ENCODE measurements at regions not wholly inside any gene's neighbourhood (a gene's known extent, or its start where the extent isn't known, plus 50 kb on each side); places are given as distances from the start of the nearest gene placed in this dataset.

DNA sequence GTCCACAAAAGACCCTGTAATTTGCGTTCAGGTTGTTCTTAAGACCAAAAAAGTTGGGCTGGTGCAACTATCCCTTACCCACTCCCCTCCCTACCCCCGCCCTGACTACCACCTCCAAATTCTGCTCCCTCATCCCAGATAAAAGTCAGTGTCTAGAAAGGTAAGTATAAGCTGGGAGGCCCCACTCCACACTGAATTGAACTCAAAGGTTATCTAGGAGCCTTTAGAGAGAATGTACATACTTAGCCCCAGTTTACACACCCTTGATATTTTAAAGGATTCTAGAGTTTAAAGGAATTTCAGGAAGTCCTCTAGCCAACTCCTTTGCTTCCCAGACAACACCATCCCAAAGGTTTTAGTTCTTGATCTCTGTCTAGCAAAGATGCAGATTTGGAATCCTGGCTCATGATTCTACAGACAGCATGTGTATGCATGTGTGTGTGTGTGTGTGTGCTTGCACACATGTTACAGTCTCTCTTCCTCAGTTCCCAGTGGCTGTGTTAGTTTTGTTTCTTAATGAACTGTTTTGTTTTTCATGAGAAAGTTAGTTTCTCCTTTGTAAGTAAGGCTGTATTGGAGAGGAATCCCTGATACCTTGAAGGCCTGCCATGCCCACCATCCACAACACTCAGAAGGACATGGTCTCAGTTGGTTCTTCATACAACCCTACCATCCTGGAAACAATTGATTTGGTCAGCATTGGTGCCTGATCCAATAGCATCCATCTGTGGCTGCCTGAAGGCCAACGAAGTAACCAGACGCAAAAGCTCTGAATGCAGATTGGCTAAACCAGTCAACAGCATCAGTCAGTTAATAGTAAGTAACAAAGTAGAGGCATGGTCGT, 281.3 kb downstream of the SOX9 start:
- H3K36me3 ChIP-seq (ENCODE audit: insufficient read depth): no peaks in the 10 kb centered on the region
- 0 out of 2 replicates have a peak, but pooled peaks cover 3% of the 10 kb centered on the region for H3K9me2 ChIP-seq (ENCODE audit: insufficient read depth)
- 0 out of 2 replicates have a peak, but pooled peaks cover 3% of the 10 kb centered on the region for H3K27me3 ChIP-seq (ENCODE audit: insufficient read depth)
- H3K79me2 ChIP-seq (replicated peaks; ENCODE audit: insufficient read depth): no peaks in the 10 kb centered on the region
- Mint-ChIP-seq H3K27me3 (ENCODE audit: insufficient read depth, low read depth, poor library complexity) (peaks cover 16% of the 10 kb centered on the region), H3K4me1 (peaks cover 7% of the 10 kb centered on the region), H3K9me3 (no peaks in the 10 kb centered on the region), H3K27ac (no peak overlapping the region), H3K36me3 (ENCODE audit: low read depth) (no peaks in the 10 kb centered on the region), H3K4me3 (no peak overlapping the region)
- no peaks in the 10 kb centered on the region for H3K4me1 ChIP-seq (ENCODE audit: insufficient read depth)
- no peak overlapping the region for H2AFZ ChIP-seq
- H3K27ac ChIP-seq (ENCODE audit: low read depth): no peak overlapping the region
- no peaks in the 10 kb centered on the region for H4K20me1 ChIP-seq (replicated peaks; ENCODE audit: insufficient read depth)
- no peak for DNase-seq (ENCODE audit: low spot score)
- no peak overlapping the region for H3K4me3 ChIP-seq
- TF ChIP-seq EZH2 (IDR thresholded peaks at IDR 0.05; ENCODE audit: low read depth, unreplicated experiment) (no peak), EZH2phosphoT487 (IDR thresholded peaks at IDR 0.05; ENCODE audit: unreplicated experiment) (no peak), ZNF331 (CRISPR knock-in tag; IDR thresholded peaks at IDR 0.05; ENCODE audit: low read depth) (no peak), JUNB (IDR thresholded peaks at IDR 0.05; ENCODE audit: unreplicated experiment) (no peak), STAT1 (IDR thresholded peaks at IDR 0.05; ENCODE audit: unreplicated experiment) (no peak), NANOG (IDR thresholded peaks at IDR 0.05; ENCODE audit: borderline replicate concordance) (no peak), ZNF114 (CRISPR knock-in tag; IDR thresholded peaks at IDR 0.05) (no peak), POLR2AphosphoS5 (IDR thresholded peaks at IDR 0.05; ENCODE audit: low read depth) (no peak)
- TF ChIP-seq, protein P1, sequence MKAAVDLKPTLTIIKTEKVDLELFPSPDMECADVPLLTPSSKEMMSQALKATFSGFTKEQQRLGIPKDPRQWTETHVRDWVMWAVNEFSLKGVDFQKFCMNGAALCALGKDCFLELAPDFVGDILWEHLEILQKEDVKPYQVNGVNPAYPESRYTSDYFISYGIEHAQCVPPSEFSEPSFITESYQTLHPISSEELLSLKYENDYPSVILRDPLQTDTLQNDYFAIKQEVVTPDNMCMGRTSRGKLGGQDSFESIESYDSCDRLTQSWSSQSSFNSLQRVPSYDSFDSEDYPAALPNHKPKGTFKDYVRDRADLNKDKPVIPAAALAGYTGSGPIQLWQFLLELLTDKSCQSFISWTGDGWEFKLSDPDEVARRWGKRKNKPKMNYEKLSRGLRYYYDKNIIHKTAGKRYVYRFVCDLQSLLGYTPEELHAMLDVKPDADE (IDR thresholded peaks at IDR 0.05): no peak
- TF ChIP-seq, protein P2, sequence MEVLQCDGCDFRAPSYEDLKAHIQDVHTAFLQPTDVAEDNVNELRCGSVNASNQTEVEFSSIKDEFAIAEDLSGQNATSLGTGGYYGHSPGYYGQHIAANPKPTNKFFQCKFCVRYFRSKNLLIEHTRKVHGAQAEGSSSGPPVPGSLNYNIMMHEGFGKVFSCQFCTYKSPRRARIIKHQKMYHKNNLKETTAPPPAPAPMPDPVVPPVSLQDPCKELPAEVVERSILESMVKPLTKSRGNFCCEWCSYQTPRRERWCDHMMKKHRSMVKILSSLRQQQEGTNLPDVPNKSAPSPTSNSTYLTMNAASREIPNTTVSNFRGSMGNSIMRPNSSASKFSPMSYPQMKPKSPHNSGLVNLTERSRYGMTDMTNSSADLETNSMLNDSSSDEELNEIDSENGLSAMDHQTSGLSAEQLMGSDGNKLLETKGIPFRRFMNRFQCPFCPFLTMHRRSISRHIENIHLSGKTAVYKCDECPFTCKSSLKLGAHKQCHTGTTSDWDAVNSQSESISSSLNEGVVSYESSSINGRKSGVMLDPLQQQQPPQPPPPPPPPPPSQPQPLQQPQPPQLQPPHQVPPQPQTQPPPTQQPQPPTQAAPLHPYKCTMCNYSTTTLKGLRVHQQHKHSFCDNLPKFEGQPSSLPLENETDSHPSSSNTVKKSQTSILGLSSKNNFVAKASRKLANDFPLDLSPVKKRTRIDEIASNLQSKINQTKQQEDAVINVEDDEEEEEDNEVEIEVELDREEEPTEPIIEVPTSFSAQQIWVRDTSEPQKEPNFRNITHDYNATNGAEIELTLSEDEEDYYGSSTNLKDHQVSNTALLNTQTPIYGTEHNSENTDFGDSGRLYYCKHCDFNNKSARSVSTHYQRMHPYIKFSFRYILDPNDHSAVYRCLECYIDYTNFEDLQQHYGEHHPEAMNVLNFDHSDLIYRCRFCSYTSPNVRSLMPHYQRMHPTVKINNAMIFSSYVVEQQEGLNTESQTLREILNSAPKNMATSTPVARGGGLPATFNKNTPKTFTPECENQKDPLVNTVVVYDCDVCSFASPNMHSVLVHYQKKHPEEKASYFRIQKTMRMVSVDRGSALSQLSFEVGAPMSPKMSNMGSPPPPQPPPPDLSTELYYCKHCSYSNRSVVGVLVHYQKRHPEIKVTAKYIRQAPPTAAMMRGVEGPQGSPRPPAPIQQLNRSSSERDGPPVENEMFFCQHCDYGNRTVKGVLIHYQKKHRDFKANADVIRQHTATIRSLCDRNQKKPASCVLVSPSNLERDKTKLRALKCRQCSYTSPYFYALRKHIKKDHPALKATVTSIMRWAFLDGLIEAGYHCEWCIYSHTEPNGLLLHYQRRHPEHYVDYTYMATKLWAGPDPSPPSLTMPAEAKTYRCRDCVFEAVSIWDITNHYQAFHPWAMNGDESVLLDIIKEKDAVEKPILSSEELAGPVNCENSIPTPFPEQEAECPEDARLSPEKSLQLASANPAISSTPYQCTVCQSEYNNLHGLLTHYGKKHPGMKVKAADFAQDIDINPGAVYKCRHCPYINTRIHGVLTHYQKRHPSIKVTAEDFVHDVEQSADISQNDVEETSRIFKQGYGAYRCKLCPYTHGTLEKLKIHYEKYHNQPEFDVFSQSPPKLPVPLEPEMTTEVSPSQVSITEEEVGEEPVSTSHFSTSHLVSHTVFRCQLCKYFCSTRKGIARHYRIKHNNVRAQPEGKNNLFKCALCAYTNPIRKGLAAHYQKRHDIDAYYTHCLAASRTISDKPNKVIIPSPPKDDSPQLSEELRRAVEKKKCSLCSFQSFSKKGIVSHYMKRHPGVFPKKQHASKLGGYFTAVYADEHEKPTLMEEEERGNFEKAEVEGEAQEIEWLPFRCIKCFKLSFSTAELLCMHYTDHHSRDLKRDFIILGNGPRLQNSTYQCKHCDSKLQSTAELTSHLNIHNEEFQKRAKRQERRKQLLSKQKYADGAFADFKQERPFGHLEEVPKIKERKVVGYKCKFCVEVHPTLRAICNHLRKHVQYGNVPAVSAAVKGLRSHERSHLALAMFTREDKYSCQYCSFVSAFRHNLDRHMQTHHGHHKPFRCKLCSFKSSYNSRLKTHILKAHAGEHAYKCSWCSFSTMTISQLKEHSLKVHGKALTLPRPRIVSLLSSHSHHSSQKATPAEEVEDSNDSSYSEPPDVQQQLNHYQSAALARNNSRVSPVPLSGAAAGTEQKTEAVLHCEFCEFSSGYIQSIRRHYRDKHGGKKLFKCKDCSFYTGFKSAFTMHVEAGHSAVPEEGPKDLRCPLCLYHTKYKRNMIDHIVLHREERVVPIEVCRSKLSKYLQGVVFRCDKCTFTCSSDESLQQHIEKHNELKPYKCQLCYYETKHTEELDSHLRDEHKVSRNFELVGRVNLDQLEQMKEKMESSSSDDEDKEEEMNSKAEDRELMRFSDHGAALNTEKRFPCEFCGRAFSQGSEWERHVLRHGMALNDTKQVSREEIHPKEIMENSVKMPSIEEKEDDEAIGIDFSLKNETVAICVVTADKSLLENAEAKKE (CRISPR knock-in tag; IDR thresholded peaks at IDR 0.05): no peak
- TF ChIP-seq, protein P3, sequence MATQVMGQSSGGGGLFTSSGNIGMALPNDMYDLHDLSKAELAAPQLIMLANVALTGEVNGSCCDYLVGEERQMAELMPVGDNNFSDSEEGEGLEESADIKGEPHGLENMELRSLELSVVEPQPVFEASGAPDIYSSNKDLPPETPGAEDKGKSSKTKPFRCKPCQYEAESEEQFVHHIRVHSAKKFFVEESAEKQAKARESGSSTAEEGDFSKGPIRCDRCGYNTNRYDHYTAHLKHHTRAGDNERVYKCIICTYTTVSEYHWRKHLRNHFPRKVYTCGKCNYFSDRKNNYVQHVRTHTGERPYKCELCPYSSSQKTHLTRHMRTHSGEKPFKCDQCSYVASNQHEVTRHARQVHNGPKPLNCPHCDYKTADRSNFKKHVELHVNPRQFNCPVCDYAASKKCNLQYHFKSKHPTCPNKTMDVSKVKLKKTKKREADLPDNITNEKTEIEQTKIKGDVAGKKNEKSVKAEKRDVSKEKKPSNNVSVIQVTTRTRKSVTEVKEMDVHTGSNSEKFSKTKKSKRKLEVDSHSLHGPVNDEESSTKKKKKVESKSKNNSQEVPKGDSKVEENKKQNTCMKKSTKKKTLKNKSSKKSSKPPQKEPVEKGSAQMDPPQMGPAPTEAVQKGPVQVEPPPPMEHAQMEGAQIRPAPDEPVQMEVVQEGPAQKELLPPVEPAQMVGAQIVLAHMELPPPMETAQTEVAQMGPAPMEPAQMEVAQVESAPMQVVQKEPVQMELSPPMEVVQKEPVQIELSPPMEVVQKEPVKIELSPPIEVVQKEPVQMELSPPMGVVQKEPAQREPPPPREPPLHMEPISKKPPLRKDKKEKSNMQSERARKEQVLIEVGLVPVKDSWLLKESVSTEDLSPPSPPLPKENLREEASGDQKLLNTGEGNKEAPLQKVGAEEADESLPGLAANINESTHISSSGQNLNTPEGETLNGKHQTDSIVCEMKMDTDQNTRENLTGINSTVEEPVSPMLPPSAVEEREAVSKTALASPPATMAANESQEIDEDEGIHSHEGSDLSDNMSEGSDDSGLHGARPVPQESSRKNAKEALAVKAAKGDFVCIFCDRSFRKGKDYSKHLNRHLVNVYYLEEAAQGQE (IDR thresholded peaks at IDR 0.05; ENCODE audit: unreplicated experiment): no peak
- TF ChIP-seq, protein P4, sequence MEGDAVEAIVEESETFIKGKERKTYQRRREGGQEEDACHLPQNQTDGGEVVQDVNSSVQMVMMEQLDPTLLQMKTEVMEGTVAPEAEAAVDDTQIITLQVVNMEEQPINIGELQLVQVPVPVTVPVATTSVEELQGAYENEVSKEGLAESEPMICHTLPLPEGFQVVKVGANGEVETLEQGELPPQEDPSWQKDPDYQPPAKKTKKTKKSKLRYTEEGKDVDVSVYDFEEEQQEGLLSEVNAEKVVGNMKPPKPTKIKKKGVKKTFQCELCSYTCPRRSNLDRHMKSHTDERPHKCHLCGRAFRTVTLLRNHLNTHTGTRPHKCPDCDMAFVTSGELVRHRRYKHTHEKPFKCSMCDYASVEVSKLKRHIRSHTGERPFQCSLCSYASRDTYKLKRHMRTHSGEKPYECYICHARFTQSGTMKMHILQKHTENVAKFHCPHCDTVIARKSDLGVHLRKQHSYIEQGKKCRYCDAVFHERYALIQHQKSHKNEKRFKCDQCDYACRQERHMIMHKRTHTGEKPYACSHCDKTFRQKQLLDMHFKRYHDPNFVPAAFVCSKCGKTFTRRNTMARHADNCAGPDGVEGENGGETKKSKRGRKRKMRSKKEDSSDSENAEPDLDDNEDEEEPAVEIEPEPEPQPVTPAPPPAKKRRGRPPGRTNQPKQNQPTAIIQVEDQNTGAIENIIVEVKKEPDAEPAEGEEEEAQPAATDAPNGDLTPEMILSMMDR (conservative IDR thresholded peaks at IDR 0.05; ENCODE audit: low read depth in 2 of 2): no peak
- H3F3A ChIP-seq (replicated peaks; ENCODE audit: low read depth): no peaks in the 10 kb centered on the region
- H3K4me2 ChIP-seq: no peak overlapping the region
- ATAC-seq: no peak

All from GM23338 (cell line).